GM18870 (cell line): ENCODE measurements at regions not wholly inside any gene's neighbourhood (a gene's known extent, or its start where the extent isn't known, plus 50 kb on each side); places are given as distances from the start of the nearest gene placed in this dataset.

ENCODE experiments used
- ATAC-seq: cut with Tn5 transposase; IDR thresholded peaks from one replicate; pipeline ENCODE4 v1.9.1; 2021; ENCODE audit warnings: moderate library complexity; ENCODE audit not compliant: unreplicated experiment

DNA sequence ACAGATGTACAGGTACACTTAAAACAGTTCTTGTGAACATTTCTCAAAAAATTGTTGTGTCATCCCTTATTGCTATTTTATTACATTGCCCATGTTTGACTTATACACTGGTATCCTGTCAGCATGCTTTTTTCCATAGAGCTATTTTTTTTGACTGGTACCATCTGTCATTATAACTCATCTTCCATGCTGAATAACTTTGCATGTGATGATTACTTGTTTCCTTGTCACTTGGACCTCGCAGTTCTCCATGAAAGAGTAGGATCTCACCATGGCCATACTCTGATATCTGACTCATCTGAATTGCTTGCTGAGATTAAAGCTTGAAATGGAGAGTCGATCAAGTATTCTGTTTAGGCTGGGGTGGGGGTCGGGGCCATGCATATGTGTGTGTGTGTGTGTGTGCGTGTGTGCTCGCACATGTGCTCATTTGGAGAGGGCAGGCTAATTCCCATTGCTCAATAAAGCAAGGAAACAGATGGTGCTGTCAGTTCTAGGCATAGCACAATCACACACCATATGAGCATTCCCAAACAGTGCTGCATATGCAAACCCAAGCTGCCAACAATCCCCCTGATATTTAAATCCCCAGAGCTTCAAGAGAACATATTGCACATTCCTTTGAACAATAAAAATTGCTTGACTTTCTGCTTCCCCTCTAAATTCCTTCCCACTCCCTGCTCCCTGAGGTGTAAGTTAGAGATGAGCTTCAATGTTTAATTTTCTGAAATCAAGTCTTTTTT, 62.9 kb downstream of the NHLRC3 start:
- ATAC-seq, result no peak

DNA sequence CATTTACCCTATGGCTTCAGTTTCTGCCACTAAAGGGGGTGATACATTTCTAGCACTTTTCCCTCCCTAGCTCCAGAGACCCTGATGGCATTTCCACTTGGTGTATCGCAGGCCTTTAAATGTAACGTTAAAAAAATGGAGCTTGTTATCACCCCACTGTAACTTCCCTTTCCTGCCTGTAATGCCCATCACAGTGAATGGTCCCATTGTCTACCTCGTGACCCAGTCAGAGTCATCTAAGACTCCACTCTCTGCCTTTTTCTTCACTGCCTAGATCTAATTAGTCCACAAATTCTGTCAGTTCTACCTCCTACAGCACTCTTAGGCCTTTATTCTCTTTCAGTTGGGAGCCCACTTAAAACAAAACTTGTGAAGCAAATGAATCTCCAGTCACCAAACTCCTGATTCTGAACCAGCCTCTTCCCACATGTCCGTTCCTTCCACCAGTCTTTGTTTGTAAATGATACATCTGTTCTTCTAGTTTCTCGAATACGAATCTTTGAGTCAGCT, 64.8 kb downstream of the NHLRC3 start:
- no peak for ATAC-seq

DNA sequence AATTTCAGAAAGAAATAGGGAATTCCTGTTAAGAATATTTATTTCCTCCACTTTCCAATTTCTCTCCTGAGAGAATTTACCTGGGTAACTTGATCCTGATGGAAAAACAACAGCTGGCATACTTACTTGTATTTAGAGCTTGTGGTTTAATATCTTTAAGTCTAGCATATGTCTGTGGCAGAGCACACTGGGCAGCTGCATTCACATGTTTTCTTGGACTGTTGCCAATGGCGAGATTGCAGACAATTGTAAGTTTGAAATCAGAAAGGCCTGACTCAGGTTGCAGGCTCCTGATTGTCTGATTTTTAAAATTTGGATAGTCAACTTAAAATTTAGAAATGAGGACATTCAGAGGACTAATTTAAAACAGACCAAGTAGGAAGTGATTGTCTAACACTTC, 66.9 kb downstream of the NHLRC3 start:
- no peak for ATAC-seq

DNA sequence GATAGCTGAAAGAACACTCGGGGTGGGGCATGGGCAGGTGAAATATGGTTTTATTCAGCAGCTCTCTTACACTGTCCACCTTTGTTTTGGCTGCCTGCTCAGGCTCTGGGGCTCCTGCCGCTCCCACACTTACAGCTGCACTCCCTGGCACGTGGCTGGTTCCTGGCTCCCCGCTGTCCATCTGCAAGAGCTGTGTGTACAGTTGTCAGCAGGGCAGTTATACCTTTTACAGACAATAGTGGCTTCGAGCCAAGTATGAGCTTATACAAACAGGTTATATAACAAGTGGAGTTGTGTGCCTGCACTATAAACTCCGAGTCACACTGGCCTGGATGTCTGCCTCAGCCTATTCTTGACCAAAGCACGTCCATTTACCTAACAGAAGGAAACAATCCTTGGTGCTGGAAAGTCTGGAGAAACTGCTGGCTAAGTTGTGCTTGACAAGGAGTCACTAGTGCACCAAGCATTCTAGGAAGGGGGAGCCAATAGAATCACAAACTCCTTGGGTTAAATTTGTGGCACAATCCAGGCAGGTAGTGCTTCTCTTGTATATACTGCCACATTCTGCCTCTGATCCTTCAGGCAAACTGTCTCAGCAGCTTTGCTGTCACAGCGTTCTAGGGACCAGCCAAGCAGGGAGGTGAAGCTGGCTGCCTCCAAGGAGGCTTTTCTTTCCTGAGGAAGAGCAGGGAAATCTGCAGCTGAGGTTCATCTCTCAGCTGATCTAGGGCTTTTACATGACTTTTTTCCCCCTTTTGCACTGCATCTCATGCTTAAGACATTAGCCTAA, 68.2 kb downstream of the NHLRC3 start:
- ATAC-seq, result no peak

DNA sequence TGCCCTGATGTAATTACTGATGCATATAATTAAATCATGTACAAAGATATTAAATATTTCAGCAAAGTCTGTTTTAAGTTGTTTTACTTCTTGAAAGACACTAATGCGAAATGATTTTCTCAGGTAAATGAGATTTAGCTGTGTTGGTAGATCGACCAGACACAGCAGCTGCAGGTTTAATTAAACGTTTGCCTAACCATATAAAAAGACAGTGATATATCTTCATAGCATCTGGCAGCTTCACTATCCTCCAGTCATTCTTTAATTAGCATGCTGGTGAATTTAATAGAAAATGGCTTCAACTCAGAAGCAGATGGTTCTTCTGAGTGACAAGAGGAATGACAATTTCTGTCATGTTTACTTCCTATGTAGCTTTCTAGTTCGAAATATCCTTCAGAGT, 69.3 kb downstream of the NHLRC3 start:
- ATAC-seq, result no peak

DNA sequence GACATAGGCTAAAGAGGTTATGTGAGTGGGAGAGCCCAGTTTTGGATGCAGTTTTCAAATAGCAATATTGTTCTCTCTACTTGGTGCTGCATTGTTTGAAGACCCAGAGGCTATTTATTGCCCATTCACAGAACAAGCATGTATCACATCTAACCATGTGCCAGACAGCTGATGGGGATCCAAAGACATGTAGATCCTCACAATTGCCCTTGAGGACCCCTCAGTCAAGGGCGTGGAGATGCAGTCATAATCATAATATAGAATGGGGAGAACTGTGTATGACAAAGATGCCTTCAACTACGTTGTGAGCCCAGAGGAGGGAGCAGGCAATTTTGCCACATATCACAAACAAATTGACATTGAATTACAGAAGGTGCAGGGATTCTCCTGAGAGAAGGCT, 70.5 kb downstream of the NHLRC3 start:
- ATAC-seq, result no peak

DNA sequence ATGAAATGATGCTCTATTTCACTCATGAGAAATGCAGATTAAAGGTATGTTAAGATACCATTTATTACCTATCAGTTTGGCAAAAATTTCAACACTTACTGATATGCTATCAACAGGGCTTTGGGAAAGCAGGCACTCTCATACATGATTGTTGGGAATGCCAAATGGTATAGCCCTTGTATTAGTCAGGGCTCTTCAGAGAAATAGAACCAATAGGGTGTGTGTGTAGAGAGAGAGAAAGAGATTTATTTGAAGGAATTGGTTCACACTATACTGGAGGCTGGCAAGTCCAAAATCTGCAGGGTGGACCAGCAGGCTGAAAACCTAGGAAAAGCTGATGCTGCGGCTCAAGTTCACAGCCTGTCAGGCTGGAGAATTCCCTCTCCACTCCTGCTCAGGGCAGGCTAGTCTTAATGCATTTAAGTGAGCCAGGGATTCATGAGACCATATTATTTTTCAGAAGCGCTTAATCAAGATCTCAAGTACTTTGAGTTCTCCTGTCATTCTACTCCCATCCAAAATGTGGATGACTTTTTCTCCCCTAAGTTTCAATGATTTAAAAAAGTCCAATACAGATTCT, 72.4 kb downstream of the NHLRC3 start:
- no peak for ATAC-seq

DNA sequence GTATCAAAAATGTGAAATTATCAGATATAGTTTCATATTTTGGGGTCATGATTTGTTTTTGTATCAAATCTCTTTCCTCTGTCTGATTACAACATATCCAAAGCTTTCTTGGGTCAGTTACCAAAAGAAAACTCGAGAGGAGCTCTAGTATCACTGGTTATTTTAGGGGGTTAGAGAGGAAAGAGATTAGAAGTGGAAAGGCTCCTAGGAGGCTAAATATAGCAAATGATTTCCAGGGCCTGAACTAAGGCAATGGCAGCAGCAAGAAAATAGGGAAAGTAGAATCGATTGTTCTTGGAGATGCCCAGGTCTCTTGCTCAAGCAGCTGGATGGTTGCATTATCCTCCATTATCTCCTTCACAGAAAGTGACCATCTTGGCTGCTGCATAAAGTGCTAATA, 72.9 kb downstream of the NHLRC3 start:
- no peak for ATAC-seq

DNA sequence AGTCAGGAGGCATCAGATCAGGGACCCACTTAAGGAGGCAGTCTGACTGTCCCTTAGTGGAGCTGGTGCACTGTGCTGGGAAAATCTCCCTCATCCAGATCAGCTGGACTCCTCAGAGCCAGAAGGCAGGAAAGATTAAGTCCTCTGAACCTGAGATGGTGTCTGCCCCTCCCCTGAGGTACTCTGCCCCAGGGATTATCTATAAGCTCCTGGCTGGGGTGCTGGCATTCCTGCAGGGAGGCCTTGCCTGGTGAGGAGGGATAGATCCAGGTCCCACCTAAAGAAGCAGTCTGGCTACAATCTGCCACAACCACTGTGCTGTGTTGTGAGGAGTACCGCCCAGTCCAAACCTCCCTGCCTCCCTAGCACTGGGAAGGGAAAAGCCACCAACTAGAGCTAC, 81.2 kb downstream of the NHLRC3 start:
- ATAC-seq, result no peak

DNA sequence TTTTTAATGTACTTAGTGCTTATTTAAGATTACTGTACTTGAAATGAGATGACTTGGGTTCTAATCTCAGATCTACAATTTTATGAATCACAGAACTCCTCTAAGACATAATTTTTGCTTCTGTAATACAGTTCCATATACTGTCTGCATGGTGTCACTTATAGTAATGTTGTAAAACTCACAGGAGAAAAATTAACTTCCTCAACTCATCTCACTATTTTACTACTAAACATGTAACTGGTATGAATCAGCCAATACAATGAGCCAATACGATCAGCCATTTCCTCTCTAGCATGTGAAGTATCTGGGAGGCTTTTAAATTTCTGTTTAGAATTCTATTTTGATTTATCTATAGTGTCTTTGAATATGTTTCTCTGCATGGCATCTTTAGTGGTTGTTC, 85.3 kb downstream of the NHLRC3 start:
- no peak for ATAC-seq

DNA sequence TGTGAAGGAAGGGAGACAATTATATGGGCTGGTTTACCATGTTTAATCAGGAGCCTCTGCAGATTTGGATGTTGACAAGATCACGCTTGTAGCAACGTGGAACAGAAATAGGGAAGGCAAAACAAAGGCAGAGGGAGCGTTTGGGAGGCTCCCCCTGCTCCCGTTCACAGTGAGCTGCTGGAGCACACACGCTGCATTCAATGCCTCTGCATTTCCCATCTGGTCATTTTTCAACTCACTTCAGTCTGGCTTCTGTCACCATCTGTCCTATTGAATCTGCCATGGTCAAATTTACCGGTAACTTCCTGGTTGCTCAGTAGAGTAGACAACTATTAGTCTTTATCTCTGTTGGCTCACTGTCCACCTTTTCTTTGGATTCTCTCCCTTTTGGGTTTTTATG, 91.0 kb downstream of the NHLRC3 start:
- ATAC-seq, result no peak

DNA sequence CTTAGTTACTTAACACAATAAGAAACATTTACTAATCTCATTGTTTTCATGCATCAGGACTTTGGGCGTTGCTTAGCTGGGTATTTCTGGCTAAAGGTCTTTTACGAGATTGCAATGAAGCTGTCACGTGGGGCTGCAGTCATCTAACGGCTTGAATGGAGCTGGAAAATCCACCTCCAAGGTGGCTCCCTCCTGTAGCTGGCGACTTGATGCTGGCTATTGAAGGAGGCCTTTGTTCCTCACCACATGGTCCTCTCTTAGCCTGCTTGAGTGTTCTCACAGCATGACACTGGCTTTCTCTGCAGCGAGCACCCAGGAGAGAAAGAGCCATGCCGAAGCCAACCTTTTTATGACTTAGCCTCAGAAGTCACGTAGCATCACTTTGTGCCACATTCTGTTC, 92.0 kb downstream of the NHLRC3 start:
- no peak for ATAC-seq

DNA sequence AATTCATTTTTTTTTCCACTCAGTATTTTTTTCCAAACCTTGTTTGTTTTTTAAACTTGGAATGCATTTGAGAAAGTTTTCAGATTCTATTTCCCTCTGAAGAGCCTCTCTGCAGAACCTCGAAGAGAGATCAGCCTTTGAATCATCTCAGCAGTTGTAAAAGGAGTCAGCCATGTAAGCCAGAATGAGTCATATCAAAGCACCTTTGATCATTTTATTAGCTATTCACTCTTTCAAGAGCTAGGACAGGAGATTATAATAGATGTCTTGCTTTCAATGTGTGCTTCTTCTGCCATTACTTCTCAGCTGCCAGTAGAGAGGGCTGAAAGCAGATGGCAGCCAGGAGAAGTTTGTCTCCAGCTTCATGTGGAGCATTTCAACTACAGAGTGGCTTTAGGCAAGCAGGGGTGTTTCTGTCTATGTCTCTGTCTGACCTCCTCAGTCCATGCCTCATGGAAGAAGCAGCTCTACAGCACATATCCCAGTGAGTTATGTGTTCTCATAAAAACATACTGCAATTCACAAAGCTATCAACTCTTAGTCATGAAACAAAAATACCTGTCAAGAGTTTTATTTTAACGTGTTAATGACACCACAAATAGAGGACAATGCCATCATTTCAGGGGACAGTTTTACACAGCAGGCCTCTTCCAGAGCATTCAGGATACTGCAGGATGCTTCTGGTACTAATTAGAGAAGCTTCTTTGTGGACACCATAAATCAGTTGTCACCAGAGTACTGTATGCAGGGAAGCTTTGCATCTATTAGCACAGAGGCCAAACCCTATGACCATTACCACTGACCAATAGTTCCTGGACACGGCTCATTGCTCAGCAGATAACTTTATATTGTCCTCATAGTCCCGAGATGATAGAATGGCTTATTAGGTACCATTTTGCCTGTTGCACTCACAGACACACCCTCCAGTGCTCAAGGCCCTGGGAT, 94.3 kb downstream of the NHLRC3 start:
- ATAC-seq, result no peak

DNA sequence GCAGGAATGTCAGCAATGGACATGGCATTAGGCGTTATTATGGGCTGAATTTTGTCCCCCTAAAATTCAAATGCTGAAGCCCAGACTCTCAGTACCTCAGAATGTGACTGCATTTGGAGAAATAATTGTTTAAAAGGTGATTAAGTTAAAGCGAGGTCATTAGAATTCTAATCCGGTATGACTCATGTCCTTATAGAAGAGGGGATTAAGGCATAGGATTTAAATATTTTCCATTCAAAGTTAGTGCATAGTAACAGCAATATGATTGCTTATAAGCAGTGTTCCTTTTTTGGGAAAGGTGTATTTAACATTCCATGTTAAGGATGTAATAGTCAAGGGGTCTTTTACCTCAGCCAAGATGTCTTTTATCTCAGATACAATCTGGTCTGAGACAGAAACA, 95.5 kb downstream of the NHLRC3 start:
- no peak for ATAC-seq

DNA sequence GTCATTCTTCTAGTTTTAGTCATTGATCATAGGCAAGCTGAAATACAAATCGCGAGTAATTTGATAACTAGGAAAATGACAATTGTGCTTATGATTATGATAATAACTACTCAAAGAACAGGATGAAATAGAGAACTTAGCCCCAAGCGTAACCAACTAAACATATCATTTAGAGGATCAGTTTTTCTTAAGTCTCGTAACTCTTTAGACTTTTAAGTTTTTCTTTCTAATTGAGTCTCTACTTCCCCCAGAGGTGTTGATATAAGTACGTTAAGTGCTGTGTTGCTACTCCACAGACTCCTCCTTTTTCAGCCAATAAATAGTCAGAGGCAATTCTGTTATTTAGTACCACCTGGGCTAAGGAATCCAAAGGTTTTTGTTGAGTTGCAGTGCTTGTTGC, 96.3 kb downstream of the NHLRC3 start:
- ATAC-seq, result no peak

DNA sequence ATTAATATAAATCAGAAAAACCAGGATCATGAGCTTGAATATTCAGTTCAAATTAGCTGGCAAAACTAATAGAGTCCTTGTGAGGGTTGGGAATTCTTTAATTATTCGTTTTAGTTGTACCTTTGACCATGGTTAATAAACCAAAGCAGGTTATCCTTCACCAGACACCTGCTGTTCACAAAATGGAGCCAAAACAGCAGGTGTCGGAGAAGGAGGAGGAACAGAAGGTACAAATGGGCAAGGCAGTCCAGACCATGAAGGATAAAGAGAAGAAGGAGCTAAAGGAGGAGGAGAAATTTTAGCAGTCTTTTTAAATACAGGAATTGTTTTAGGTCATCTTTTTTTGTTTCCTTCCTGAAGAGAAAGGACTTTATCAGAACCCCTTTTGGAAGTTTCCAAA, 106.1 kb downstream of the NHLRC3 start:
- ATAC-seq, result no peak

DNA sequence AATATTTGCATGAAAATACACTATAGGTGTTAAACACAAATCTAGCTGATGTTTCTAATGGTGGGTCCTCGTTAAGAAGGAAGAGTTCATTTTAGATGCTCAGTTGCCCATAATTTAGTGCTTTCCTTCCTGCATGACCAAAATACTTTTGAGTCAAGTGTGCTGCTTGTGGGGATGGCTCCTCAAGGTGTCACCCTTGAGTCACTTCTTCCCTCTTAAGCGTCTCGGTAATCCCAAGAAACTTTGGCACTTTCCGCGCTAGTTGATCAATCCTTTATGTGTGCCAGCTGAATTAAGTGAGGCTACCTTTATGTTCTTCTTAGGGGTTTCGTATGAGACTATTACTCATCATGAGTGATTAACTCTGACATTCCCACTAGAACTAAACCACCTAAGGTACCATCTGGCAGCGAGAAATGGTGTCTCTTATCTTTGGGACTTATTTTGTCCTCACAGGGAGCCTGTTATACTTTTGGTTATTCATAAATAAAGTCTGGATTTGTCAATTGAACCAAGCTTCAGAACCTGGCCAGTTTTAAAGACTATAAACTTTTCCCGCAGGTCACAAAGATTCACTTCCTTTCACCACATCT, 106.8 kb downstream of the NHLRC3 start:
- no peak for ATAC-seq

DNA sequence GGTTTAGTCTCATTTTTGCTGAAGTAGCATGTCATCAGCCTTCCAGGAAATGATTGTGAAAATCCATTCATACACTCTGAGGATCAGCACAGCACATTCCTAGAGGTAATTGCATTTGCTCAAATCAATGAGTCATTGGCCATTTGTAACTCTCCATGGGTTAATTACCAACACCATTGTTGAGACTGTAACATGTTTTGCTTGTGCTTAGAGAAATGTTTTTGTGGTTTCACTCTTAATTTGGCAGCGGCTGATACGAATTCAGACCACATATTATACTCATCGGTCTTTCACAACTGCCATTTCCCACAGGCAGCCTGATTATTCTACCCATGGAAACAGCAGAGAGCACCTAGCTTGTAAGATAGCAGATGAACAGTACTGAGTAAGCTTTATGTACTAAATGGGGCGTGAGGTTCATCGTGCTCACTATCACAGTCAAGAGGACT, 110.3 kb downstream of the NHLRC3 start:
- ATAC-seq, result no peak

DNA sequence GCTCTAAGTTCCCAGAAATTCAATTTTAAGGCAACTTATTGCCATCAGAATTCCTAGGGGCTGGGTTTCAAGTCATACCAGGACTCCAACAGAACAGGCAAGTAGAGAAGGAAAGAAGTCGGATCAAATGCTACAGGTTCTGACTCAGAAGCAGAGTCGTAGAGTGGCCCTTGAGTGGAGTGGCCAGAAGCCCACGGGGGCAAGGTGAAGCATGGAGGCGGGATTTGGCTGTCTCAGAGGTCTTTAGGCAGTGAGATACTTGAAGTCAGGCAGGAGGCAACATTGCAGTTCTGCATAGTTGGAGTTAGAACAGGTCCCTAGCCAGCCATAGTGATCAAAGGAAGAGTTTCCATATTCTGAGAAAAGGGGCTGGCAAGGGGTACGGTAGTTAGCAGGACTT, 111.6 kb downstream of the NHLRC3 start:
- no peak for ATAC-seq

DNA sequence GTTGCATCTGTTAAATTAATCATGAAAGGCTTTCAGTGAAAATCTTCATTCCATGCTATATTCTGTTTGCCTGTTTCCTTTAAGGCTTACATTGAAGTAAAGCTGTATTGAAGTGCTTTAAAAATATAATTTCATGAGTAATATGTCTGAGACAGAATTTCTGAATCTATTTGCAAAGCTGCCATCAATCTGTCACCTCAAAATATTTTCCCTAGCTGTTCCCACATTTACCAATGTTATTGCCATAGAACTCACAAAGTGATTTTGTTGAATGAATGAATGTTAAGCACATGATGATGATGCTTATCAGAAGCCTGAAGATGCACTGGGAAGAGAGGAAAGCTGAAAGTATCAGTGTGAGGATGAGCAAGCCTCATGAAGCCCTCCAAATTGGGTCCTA, 115.8 kb downstream of the NHLRC3 start:
- no peak for ATAC-seq
